ENCODE measurements at regions not wholly inside any gene's neighbourhood (a gene's known extent, or its start where the extent isn't known, plus 50 kb on each side); places are given as distances from the start of the nearest gene placed in this dataset.
"Not testable (repeated sequence)": the region's sequence is repeated elsewhere in the genome, so short reads cannot be mapped to it uniquely, and the experiment has no call there.

GRCh38 chr6:1230281-1230680 is 81.6 kb upstream of the FOXQ1 start:
- no peak for DNase-seq

- DNase-seq = no peak
These were observed 82.1 kb upstream of the FOXQ1 start for GRCh38 chr6:1229808-1230207.

GRCh38 chr6:1229301-1229700 is 82.6 kb upstream of the FOXQ1 start:
- DNase-seq = no peak

GRCh38 chr6:1228754-1229191 is 83.1 kb upstream of the FOXQ1 start:
- no peak for DNase-seq

GRCh38 chr6:1227935-1228753 is 83.8 kb upstream of the FOXQ1 start:
- no peak for DNase-seq

GRCh38 chr6:1227600-1227934 is 84.3 kb upstream of the FOXQ1 start:
- DNase-seq = no peak

GRCh38 chr6:1226277-1227099 is 85.4 kb upstream of the FOXQ1 start:
- no peak for DNase-seq

- DNase-seq = no peak
These were observed 87.4 kb upstream of the FOXQ1 start for GRCh38 chr6:1224514-1224913.

GRCh38 chr6:1222728-1223595 is 88.9 kb upstream of the FOXQ1 start:
- no peak for DNase-seq

- no peak for DNase-seq
These were observed 94.5 kb upstream of the FOXQ1 start for GRCh38 chr6:1217396-1217795.

GRCh38 chr6:1216488-1216974 is 95.4 kb upstream of the FOXQ1 start:
- no peak for DNase-seq

- DNase-seq = no peak
These were observed 95.9 kb upstream of the FOXQ1 start for GRCh38 chr6:1215884-1216487.

- no peak for DNase-seq
These were observed 96.9 kb upstream of the FOXQ1 start for GRCh38 chr6:1215023-1215422.

- DNase-seq = no peak
These were observed 99.0 kb upstream of the FOXQ1 start for GRCh38 chr6:1212919-1213318.

GRCh38 chr6:1212138-1212537 is 99.8 kb upstream of the FOXQ1 start:
- DNase-seq = not testable (repeated sequence)

- not testable (repeated sequence) for DNase-seq
These were observed 101.3 kb upstream of the FOXQ1 start for GRCh38 chr6:1210631-1211030.

GRCh38 chr6:1208876-1209275 is 103.0 kb upstream of the FOXQ1 start:
- DNase-seq = no peak

GRCh38 chr6:1203546-1203945 is 108.4 kb upstream of the FOXQ1 start:
- DNase-seq = no peak

GRCh38 chr6:1202201-1202600 is 109.7 kb upstream of the FOXQ1 start:
- no peak for DNase-seq

GRCh38 chr6:1201547-1202200 is 110.2 kb upstream of the FOXQ1 start:
- no peak for DNase-seq

- DNase-seq = no peak
These were observed 111.3 kb upstream of the FOXQ1 start for GRCh38 chr6:1200409-1201101.

GRCh38 chr6:1200081-1200408 is 111.9 kb upstream of the FOXQ1 start:
- no peak for DNase-seq
